Inflammatory macrophage treated with lipopolysaccharide for 1 hour (primary cell): ENCODE measurements at regions not wholly inside any gene's neighbourhood (a gene's known extent, or its start where the extent isn't known, plus 50 kb on each side); places are given as distances from the start of the nearest gene placed in this dataset.
"Not testable (repeated sequence)": the region's sequence is repeated elsewhere in the genome, so short reads cannot be mapped to it uniquely, and the experiment has no call there.

ENCODE experiments used
- DNase-seq, 2 donors: peaks; one replicate each; pipeline ENCODE4 v3.0.0-alpha.2; 2020 to 2022

GRCh38 chr3:32632533-32633265, 52.3 kb upstream of the CNOT10 start:
- DNase-seq = peak; percentile 38 to 66

GRCh38 chr3:32630266-32630665, 54.7 kb upstream of the CNOT10 start:
- peak; percentile 83 to 87 for DNase-seq

DNA sequence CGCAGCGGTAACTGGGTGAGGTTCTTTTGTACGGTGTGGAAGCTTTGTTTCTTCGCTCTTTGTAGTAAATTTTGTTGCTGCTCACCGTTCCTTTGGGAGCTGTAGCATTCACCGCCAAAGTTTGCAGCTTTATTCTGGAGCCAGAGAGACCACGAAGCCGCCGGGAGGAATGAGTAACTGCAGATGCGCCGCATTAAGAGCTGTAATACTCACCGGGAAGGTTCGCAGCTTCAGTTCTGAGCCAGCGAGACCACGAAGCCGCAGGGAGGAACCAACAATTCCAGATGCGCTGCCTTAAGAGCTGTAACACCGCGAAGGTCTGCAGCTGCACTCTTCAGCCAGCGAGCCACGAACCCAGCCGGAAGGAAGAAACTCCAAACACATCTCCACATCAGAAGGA, 56.0 kb upstream of the DYNC1LI1 start:
- DNase-seq = no peak

GRCh38 chr3:32625543-32626176, 55.0 kb upstream of the DYNC1LI1 start:
- DNase-seq = not testable (repeated sequence)

DNA sequence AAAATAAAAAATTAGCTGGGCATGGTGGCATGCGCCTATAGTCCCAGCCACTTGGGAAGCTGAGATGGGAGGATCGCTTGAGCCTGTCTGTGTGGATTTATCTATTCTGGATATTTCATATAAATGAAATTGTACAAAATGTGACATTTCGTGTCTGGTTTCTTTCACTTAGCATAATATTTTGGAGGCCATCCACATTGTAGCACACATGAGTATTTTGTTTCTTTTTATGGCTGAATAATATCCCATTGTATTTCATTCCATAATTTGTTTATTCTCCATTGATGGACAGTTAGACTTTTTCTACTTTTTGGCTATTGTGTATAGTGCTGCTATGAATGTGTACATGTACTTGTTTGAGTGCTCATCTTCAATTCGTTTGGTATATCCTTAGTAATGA, 52.9 kb upstream of the DYNC1LI1 start:
- no peak for DNase-seq

- DNase-seq = no peak
Observed at GRCh38 chr3:32621466-32621865, 50.8 kb upstream of the DYNC1LI1 start.

DNA sequence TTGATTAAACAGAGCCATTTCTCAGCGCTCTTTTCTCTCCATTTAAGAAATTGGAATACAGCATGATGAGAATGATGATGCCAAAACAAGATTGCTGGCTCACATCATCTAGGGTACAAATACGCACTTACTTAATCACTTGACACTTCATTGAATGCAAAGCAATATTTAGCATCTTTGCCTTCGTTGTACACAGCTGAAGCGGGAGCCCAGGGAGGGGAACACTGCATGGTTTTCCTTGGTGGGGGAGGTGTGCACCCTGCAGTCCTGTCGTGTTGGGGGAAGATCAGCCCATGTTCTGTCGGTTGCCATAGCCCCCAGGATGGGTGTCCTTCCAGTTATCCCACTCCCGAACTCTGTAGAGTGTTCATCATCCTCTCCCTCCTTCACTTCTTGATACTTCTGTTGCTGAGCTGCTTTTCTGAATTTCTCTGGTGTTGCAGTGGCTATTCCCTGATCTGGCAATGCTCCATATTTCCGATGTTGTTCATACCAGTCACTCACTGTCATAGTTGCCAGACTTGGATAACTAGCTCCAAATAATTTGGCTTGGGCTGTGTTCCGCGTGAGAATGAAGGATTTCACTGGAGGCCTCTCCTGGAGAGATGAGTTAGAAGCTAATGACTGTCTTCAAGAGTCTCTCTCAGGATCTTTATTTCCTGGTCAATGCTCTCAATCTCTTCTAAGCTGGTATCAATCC, 50.1 kb upstream of the DYNC1LI1 start:
- no peak for DNase-seq
